Activated T-cell treated with anti-CD3 and anti-CD28 coated beads, Interleukin-2, amount 50 U/mL, for 4 hours (primary cell): ENCODE measurements at regions not wholly inside any gene's neighbourhood (a gene's known extent, or its start where the extent isn't known, plus 50 kb on each side); places are given as distances from the start of the nearest gene placed in this dataset.

Experiments used
- ATAC-seq, 2 donors: fragments of 200-7000 bp; cut with Tn5 transposase; one replicate each; pipeline ENCODE4 v1.10.0; 2021
- DNase-seq: peaks from one replicate; pipeline ENCODE4 v3.0.0-alpha.2; 2020
- H3K27me3 Mint-ChIP-seq: one replicate; pipeline ENCODE4 v1.8.0; 2021; ENCODE audit warnings: low read depth, mixed read lengths
- H3K36me3 Mint-ChIP-seq: one replicate; pipeline ENCODE4 v1.8.0; 2022; ENCODE audit warnings: mixed read lengths; ENCODE audit not compliant: insufficient read depth
- H3K4me1 Mint-ChIP-seq: one replicate; pipeline ENCODE4 v1.8.0; 2021; ENCODE audit warnings: low read depth, mixed read lengths
- H3K4me3 Mint-ChIP-seq: one replicate; pipeline ENCODE4 v1.8.0; 2021; ENCODE audit warnings: mild to moderate bottlenecking, moderate library complexity, mixed read lengths
- H3K9me3 Mint-ChIP-seq: one replicate; pipeline ENCODE4 v1.8.0; 2021; ENCODE audit warnings: mixed read lengths

- H3K4me3 Mint-ChIP-seq, result no peak overlapping the region
- H3K4me1 Mint-ChIP-seq, result no peaks in the 10 kb centered on the region
- no peaks in the 10 kb centered on the region for H3K36me3 Mint-ChIP-seq
- DNase-seq (no peak), ATAC-seq (no peak)
- no peaks in the 10 kb centered on the region for H3K9me3 Mint-ChIP-seq
- H3K27me3 Mint-ChIP-seq, result peaks cover 18% of the 10 kb centered on the region
Measured at GRCh38 chr11:134624166-134624920, 212.3 kb upstream of the B3GAT1 start.

GRCh38 chr11:134623711-134624110, 211.7 kb upstream of the B3GAT1 start:
- Mint-ChIP-seq H3K27me3 (peaks cover 18% of the 10 kb centered on the region), H3K9me3 (no peaks in the 10 kb centered on the region), H3K4me3 (no peak overlapping the region), H3K4me1 (no peaks in the 10 kb centered on the region), H3K36me3 (no peaks in the 10 kb centered on the region)
- ATAC-seq, result no peak
- DNase-seq, result no peak

GRCh38 chr11:134622458-134622857, 210.4 kb upstream of the B3GAT1 start:
- Mint-ChIP-seq H3K9me3 (no peaks in the 10 kb centered on the region), H3K4me3 (no peak overlapping the region), H3K36me3 (no peaks in the 10 kb centered on the region), H3K27me3 (peaks cover 16% of the 10 kb centered on the region), H3K4me1 (no peaks in the 10 kb centered on the region)
- DNase-seq, result no peak
- ATAC-seq, result no peak

- Mint-ChIP-seq H3K27me3 (peaks cover 14% of the 10 kb centered on the region), H3K4me3 (no peak overlapping the region), H3K9me3 (no peaks in the 10 kb centered on the region), H3K36me3 (no peaks in the 10 kb centered on the region), H3K4me1 (no peaks in the 10 kb centered on the region)
- ATAC-seq (no peak), DNase-seq (no peak)
Measured at GRCh38 chr11:134617360-134617759, 205.3 kb upstream of the B3GAT1 start.

- ATAC-seq (no peak), DNase-seq (no peak)
- Mint-ChIP-seq H3K4me1 (no peaks in the 10 kb centered on the region), H3K36me3 (no peaks in the 10 kb centered on the region), H3K27me3 (peaks cover 17% of the 10 kb centered on the region), H3K9me3 (no peaks in the 10 kb centered on the region), H3K4me3 (no peak overlapping the region)
Measured at GRCh38 chr11:134616038-134616437, 204.0 kb upstream of the B3GAT1 start.

- Mint-ChIP-seq H3K4me1 (no peaks in the 10 kb centered on the region), H3K27me3 (peaks cover 15% of the 10 kb centered on the region), H3K9me3 (no peaks in the 10 kb centered on the region), H3K4me3 (no peak overlapping the region), H3K36me3 (no peaks in the 10 kb centered on the region)
- ATAC-seq (peak in 1 of 2 donors; percentile 13), DNase-seq (no peak)
Measured at GRCh38 chr11:134615041-134615615, 203.1 kb upstream of the B3GAT1 start.

- no peaks in the 10 kb centered on the region for H3K36me3 Mint-ChIP-seq
- no peak for DNase-seq
- no peak overlapping the region for H3K4me3 Mint-ChIP-seq
- H3K4me1 Mint-ChIP-seq, result no peaks in the 10 kb centered on the region
- H3K27me3 Mint-ChIP-seq, result peaks cover 24% of the 10 kb centered on the region
- ATAC-seq, result no peak
- H3K9me3 Mint-ChIP-seq, result no peaks in the 10 kb centered on the region
Measured at GRCh38 chr11:134614141-134614540, 202.1 kb upstream of the B3GAT1 start.

GRCh38 chr11:134613646-134614045, 201.6 kb upstream of the B3GAT1 start:
- Mint-ChIP-seq H3K27me3 (peaks cover 25% of the 10 kb centered on the region), H3K4me3 (no peak overlapping the region), H3K4me1 (no peaks in the 10 kb centered on the region), H3K36me3 (no peaks in the 10 kb centered on the region), H3K9me3 (no peaks in the 10 kb centered on the region)
- ATAC-seq (no peak), DNase-seq (no peak)

GRCh38 chr11:134612140-134613030, 200.3 kb upstream of the B3GAT1 start:
- H3K27me3 Mint-ChIP-seq, result peaks cover 32% of the 10 kb centered on the region
- no peaks in the 10 kb centered on the region for H3K4me1 Mint-ChIP-seq
- DNase-seq, result no peak
- no peak overlapping the region for H3K4me3 Mint-ChIP-seq
- no peaks in the 10 kb centered on the region for H3K9me3 Mint-ChIP-seq
- no peaks in the 10 kb centered on the region for H3K36me3 Mint-ChIP-seq
- no peak for ATAC-seq

GRCh38 chr11:134611537-134611936, 199.5 kb upstream of the B3GAT1 start:
- no peak overlapping the region for H3K4me3 Mint-ChIP-seq
- no peaks in the 10 kb centered on the region for H3K4me1 Mint-ChIP-seq
- DNase-seq (no peak), ATAC-seq (no peak)
- H3K27me3 Mint-ChIP-seq, result peaks cover 34% of the 10 kb centered on the region
- H3K9me3 Mint-ChIP-seq, result no peaks in the 10 kb centered on the region
- H3K36me3 Mint-ChIP-seq, result no peaks in the 10 kb centered on the region

- no peak overlapping the region for H3K4me3 Mint-ChIP-seq
- H3K9me3 Mint-ChIP-seq, result no peaks in the 10 kb centered on the region
- no peaks in the 10 kb centered on the region for H3K36me3 Mint-ChIP-seq
- no peak for ATAC-seq
- DNase-seq, result no peak
- no peaks in the 10 kb centered on the region for H3K4me1 Mint-ChIP-seq
- peaks cover 34% of the 10 kb centered on the region for H3K27me3 Mint-ChIP-seq
Measured at GRCh38 chr11:134610116-134610910, 198.3 kb upstream of the B3GAT1 start.

GRCh38 chr11:134609361-134610115, 197.5 kb upstream of the B3GAT1 start:
- no peak for ATAC-seq
- no peak overlapping the region for H3K4me3 Mint-ChIP-seq
- peaks cover 34% of the 10 kb centered on the region for H3K27me3 Mint-ChIP-seq
- DNase-seq, result no peak
- H3K4me1 Mint-ChIP-seq, result no peaks in the 10 kb centered on the region
- no peaks in the 10 kb centered on the region for H3K9me3 Mint-ChIP-seq
- no peaks in the 10 kb centered on the region for H3K36me3 Mint-ChIP-seq

GRCh38 chr11:134607963-134608750, 196.1 kb upstream of the B3GAT1 start:
- H3K27me3 Mint-ChIP-seq, result peaks cover 29% of the 10 kb centered on the region
- H3K36me3 Mint-ChIP-seq, result no peaks in the 10 kb centered on the region
- no peaks in the 10 kb centered on the region for H3K4me1 Mint-ChIP-seq
- ATAC-seq, result no peak
- H3K4me3 Mint-ChIP-seq, result no peak overlapping the region
- H3K9me3 Mint-ChIP-seq, result no peaks in the 10 kb centered on the region
- no peak for DNase-seq
